PC-3 (cell line): ENCODE measurements at regions not wholly inside any gene's neighbourhood (a gene's known extent, or its start where the extent isn't known, plus 50 kb on each side); places are given as distances from the start of the nearest gene placed in this dataset.

Source experiments
- ATAC-seq: fragments of 200-7000 bp; cut with Tn5 transposase; 2 replicates; pipeline ENCODE4 v1.9.1; 2020; ENCODE audit warnings: mild to moderate bottlenecking, moderate library complexity
- BruUV-seq: library from RNA; stranded (reverse); fragments of 400-500 nt; replicated peaks from 2 replicates; lab custom pipeline; 2021; lab: Mats Ljungman, UMichigan
- CTCF ChIA-PET: fragments of 300-600 bp; sonication (Branson Sonifier 250); formaldehyde crosslinking; loops from one replicate; lab custom pipeline; 2022; ENCODE audit warnings: antibody characterized with exemption; lab: Charles Lee
- POLR2A ChIA-PET: fragments of 300-600 bp; sonication (Branson Sonifier 250); formaldehyde crosslinking; loops from one replicate; lab custom pipeline; 2022; ENCODE audit warnings: antibody characterized with exemption; ENCODE audit not compliant: unreplicated experiment; lab: Charles Lee
- DNase-seq: peaks from one replicate; pipeline ENCODE4 v3.0.0-alpha.2; 2015
- H2AFZ ChIP-seq: fragments of 300-600 bp; sonication (generic); 2 replicates; pipeline ENCODE4 v1.6.0; 2016; ENCODE audit warnings: antibody characterized with exemption, low read length
- H3F3A ChIP-seq: fragments of 300-600 bp; sonication (generic); one replicate; pipeline ENCODE4 v1.6.0; 2017; ENCODE audit warnings: antibody characterized with exemption, low read length, control low read depth, mild to moderate bottlenecking; ENCODE audit not compliant: unreplicated experiment
- H3K27ac ChIP-seq: fragments of 300-600 bp; sonication (generic); 2 replicates; pipeline ENCODE4 v1.5.1; 2016; ENCODE audit warnings: mild to moderate bottlenecking, low read length
- H3K27me3 ChIP-seq: fragments of 300-600 bp; sonication (generic); 2 replicates; pipeline ENCODE4 v1.6.1; 2016; ENCODE audit warnings: low read length, mixed read lengths
- H3K36me3 ChIP-seq: fragments of 300-600 bp; sonication (generic); 2 replicates; pipeline ENCODE4 v1.6.1; 2016; ENCODE audit warnings: low read depth, mixed run types, low read length, mixed read lengths
- H3K4me1 ChIP-seq: fragments of 300-600 bp; sonication (generic); 2 replicates; pipeline ENCODE4 v1.5.1; 2016; ENCODE audit warnings: low read length; ENCODE audit not compliant: insufficient read depth
- H3K4me2 ChIP-seq: fragments of 300-600 bp; sonication (generic); 2 replicates; pipeline ENCODE4 v1.6.0; 2016; ENCODE audit warnings: low read length
- H3K4me3 ChIP-seq: fragments of 300-600 bp; sonication (generic); 2 replicates; pipeline ENCODE4 v1.5.1; 2016; ENCODE audit warnings: mild to moderate bottlenecking, low read length, mixed read lengths
- H3K79me2 ChIP-seq: fragments of 300-600 bp; sonication (generic); 2 replicates; pipeline ENCODE4 v1.6.1; 2017; ENCODE audit warnings: low read length, mixed read lengths
- H3K9ac ChIP-seq: fragments of 300-600 bp; sonication (generic); 2 replicates; pipeline ENCODE4 v1.6.0; 2016; ENCODE audit warnings: mild to moderate bottlenecking, low read length
- H3K9me2 ChIP-seq: fragments of 300-600 bp; sonication (generic); replicated peaks from 2 replicates; pipeline ENCODE4 v1.6.1; 2016; ENCODE audit warnings: mixed run types, low read length, mixed read lengths
- H3K9me3 ChIP-seq: fragments of 300-600 bp; sonication (generic); 2 replicates; pipeline ENCODE4 v1.6.1; 2016; ENCODE audit warnings: low read length, mixed read lengths
- H4K20me1 ChIP-seq: fragments of 300-600 bp; sonication (generic); 2 replicates; pipeline ENCODE4 v1.6.1; 2016; ENCODE audit warnings: low read length, mixed read lengths
- EZH2 ChIP-seq: fragments of 300-600 bp; sonication (generic); IDR thresholded peaks from one replicate; pipeline ENCODE4 v1.6.1; 2017; ENCODE audit warnings: antibody characterized with exemption, mild to moderate bottlenecking, low read length; ENCODE audit not compliant: unreplicated experiment
- EZH2phosphoT487 ChIP-seq: fragments of 300-600 bp; sonication (generic); IDR thresholded peaks from 2 replicates; pipeline ENCODE4 v1.6.1; 2018; ENCODE audit warnings: mild to moderate bottlenecking, antibody characterized with exemption, low read length, borderline replicate concordance
- intact Hi-C: fragments of 100-400 bp; cut with micrococcal nuclease; formaldehyde crosslinking; loops from 2 replicates; pipeline ENCODE4 v1.9.0; 2023
- TF ChIP-seq, protein P1 (sequence below): fragments of 300-600 bp; sonication (generic); conservative IDR thresholded peaks from 2 replicates; pipeline ENCODE4 v1.5.1; 2017; ENCODE audit warnings: antibody characterized with exemption, low read depth, mild to moderate bottlenecking, low read length

DNA sequence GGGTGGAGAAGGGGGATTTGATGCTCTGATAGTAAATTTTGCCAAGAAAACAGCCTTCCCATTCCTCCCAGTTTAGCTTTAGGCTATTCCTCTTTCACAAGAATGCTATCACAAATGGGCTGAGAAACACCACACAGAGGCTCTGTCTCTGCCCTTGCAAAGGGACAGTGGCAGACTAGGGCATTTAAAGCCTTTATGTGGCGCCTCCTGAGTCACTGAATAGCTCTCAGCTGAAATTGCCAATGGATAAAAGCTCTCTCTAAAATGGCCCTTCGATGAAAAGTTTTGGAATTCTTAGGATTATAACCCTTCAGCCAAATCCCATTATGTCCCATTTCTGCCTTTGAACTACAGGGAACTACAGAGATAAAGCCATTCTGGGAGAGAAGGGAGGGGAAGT, 1000.4 kb downstream of the ADGRL2 start:
- ChIA-PET POLR2A (no interaction called here), CTCF (no interaction called here)
- ATAC-seq (no peak), DNase-seq (no peak)
- Histone ChIP-seq H3K4me3 (no peak overlapping the region), H3K27ac (no peak overlapping the region), H3K79me2 (no peaks in the 10 kb centered on the region), H3K9ac (no peak overlapping the region), H3F3A (no peaks in the 10 kb centered on the region), H3K9me3 (no peaks in the 10 kb centered on the region), H4K20me1 (no peaks in the 10 kb centered on the region), H3K27me3 (peaks cover 22% of the 10 kb centered on the region; the same call in 1 of the 2 replicates), H3K9me2 (no peaks in the 10 kb centered on the region), H3K4me2 (no peak overlapping the region), H3K36me3 (no peaks in the 10 kb centered on the region), H3K4me1 (no peaks in the 10 kb centered on the region), H2AFZ (no peak overlapping the region)
- intact Hi-C loops: no loop called here
- BruUV-seq: no TSS peak
- TF ChIP-seq EZH2phosphoT487 (no peak), EZH2 (no peak)
- TF ChIP-seq, protein P1, sequence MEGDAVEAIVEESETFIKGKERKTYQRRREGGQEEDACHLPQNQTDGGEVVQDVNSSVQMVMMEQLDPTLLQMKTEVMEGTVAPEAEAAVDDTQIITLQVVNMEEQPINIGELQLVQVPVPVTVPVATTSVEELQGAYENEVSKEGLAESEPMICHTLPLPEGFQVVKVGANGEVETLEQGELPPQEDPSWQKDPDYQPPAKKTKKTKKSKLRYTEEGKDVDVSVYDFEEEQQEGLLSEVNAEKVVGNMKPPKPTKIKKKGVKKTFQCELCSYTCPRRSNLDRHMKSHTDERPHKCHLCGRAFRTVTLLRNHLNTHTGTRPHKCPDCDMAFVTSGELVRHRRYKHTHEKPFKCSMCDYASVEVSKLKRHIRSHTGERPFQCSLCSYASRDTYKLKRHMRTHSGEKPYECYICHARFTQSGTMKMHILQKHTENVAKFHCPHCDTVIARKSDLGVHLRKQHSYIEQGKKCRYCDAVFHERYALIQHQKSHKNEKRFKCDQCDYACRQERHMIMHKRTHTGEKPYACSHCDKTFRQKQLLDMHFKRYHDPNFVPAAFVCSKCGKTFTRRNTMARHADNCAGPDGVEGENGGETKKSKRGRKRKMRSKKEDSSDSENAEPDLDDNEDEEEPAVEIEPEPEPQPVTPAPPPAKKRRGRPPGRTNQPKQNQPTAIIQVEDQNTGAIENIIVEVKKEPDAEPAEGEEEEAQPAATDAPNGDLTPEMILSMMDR: no peak

DNA sequence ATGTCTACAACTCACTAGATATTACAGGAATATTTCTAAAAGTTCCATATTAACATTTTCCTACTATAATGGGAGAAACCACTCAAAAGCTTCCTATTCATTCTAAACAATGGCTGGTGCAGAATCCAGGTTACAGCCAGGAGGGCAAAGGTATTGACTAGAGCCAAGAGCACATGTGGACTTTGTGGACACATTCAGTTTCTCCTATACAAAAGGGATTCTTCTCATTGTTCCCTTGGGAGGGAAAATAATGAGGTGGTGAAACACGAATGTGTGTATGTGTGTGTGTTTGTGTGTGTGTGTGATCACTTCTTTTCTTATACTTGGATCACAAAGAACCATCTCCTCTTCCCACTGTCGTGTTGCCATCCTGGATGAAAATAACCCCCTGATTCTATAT, 1000.0 kb downstream of the ADGRL2 start:
- DNase-seq (no peak), ATAC-seq (no peak)
- Histone ChIP-seq H3K27me3 (peaks cover 21% of the 10 kb centered on the region; the same call in 1 of the 2 replicates), H3F3A (no peaks in the 10 kb centered on the region), H3K79me2 (no peaks in the 10 kb centered on the region), H2AFZ (no peak overlapping the region), H4K20me1 (no peaks in the 10 kb centered on the region), H3K27ac (no peak overlapping the region), H3K36me3 (no peaks in the 10 kb centered on the region), H3K4me2 (no peak overlapping the region), H3K9me3 (no peaks in the 10 kb centered on the region), H3K4me3 (no peak overlapping the region), H3K4me1 (no peaks in the 10 kb centered on the region), H3K9ac (no peak overlapping the region), H3K9me2 (no peaks in the 10 kb centered on the region)
- CTCF ChIA-PET: no interaction called here
- POLR2A ChIA-PET: no interaction called here
- TF ChIP-seq EZH2: no peak
- no peak for TF ChIP-seq EZH2phosphoT487
- TF ChIP-seq, protein P1: no peak
- BruUV-seq: no TSS peak
- intact Hi-C loops: no loop called here

DNA sequence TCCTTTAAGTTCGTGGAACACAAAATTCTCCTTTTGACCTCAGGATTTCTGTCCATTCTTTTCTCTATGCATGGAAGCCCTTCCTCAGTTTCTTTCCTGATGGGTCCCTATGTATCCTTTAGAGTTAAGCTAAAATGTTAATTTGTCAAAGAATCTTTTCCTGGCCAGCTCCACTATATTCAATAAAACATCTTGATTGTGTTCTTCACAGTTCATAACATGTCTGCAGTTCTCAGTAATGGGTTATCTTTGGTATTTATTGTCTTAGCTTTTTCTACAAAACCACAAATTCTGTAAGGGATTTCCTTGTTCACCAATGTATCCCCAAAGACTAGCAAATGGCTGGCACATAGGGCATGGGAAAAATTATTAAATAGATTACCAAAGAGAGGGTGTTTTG, 998.5 kb downstream of the ADGRL2 start:
- ATAC-seq (no peak), DNase-seq (no peak)
- no peak overlapping the region for H2AFZ ChIP-seq
- H3K27ac ChIP-seq: no peak overlapping the region
- H4K20me1 ChIP-seq: no peaks in the 10 kb centered on the region
- no TSS peak for BruUV-seq
- TF ChIP-seq EZH2phosphoT487: no peak
- H3K4me1 ChIP-seq: no peaks in the 10 kb centered on the region
- H3K4me3 ChIP-seq: no peak overlapping the region
- POLR2A ChIA-PET: no interaction called here
- no peaks in the 10 kb centered on the region for H3K9me2 ChIP-seq
- H3K79me2 ChIP-seq: no peaks in the 10 kb centered on the region
- H3K9ac ChIP-seq: no peak overlapping the region
- no peak overlapping the region for H3K4me2 ChIP-seq
- H3K36me3 ChIP-seq: no peaks in the 10 kb centered on the region
- CTCF ChIA-PET: no interaction called here
- H3F3A ChIP-seq: no peaks in the 10 kb centered on the region
- H3K27me3 ChIP-seq: peaks cover 18% of the 10 kb centered on the region; the same call in 1 of the 2 replicates
- H3K9me3 ChIP-seq: no peaks in the 10 kb centered on the region
- intact Hi-C loops: no loop called here
